HL-60 (cell line): ENCODE measurements at regions not wholly inside any gene's neighbourhood (a gene's known extent, or its start where the extent isn't known, plus 50 kb on each side); places are given as distances from the start of the nearest gene placed in this dataset.

Source experiments
- CTCF ChIP-seq: IDR thresholded peaks from one replicate; pipeline ENCODE4 v1.5.1; 2011; ENCODE audit warnings: low read length, control low read depth, inconsistent platforms; ENCODE audit not compliant: insufficient read depth
- POLR2AphosphoS5 ChIP-seq: IDR thresholded peaks from 2 replicates; pipeline ENCODE4 v1.6.1; 2012; ENCODE audit warnings: low read depth

GRCh38 chr3:127385540-127385870 is 97.7 kb upstream of the PRR20G start:
- TF ChIP-seq CTCF (no peak), POLR2AphosphoS5 (no peak)
